SK-N-SH (cell line): ENCODE measurements at regions not wholly inside any gene's neighbourhood (a gene's known extent, or its start where the extent isn't known, plus 50 kb on each side); places are given as distances from the start of the nearest gene placed in this dataset.

Experiments
- CTCF ChIA-PET: fragments of 300-600, 350-600 bp; formaldehyde crosslinking; extraction: SDS; loops from one replicate; lab custom pipeline; 2021; lab: Yijun Ruan, JAX
- POLR2A ChIA-PET: fragments of 350-600 bp; sonication (Branson Sonifier 250); formaldehyde crosslinking; extraction: SDS; loops from one replicate; lab custom pipeline; 2020; ENCODE audit warnings: antibody characterized with exemption, inconsistent platforms; lab: Yijun Ruan, JAX
- DNase-seq: peaks from one replicate; pipeline ENCODE4 v3.0.0; 2012
- H2AFZ ChIP-seq: fragments of 200-600 bp; sonication (generic); 2 replicates; pipeline ENCODE4 v1.8.1; 2016; ENCODE audit warnings: antibody characterized with exemption, mild to moderate bottlenecking, low read depth
- H3F3A ChIP-seq: fragments of 200-600 bp; sonication (generic); replicated peaks from 2 replicates; pipeline ENCODE3; 2016; ENCODE audit warnings: antibody characterized with exemption, mild to moderate bottlenecking; ENCODE audit not compliant: insufficient read depth
- H3K27ac ChIP-seq, 2 experiments: fragments of 200-500 bp in 1 of 2; fragments of 200-600 bp in 1 of 2; sonication (Bioruptor generic) in 1 of 2; sonication (generic), shearing (Covaris generic) in 1 of 2; 2 replicates each; pipeline versions ENCODE4 v1.5.1 to v1.6.1; 2014 to 2016; ENCODE audit warnings: low read depth in 2 of 2, inconsistent platforms in 1 of 2, low read length in 1 of 2, mild to moderate bottlenecking in 1 of 2, mixed read lengths in 1 of 2
- H3K27me3 ChIP-seq: fragments of 200-600 bp; sonication (generic), shearing (Covaris generic); 2 replicates; pipeline ENCODE4 v1.6.1; 2016; ENCODE audit warnings: mixed run types; ENCODE audit not compliant: insufficient read depth
- H3K36me3 ChIP-seq, 2 experiments: fragments of 200-500 bp in 1 of 2; fragments of 200-600 bp in 1 of 2; sonication (Bioruptor generic) in 1 of 2; sonication (generic) in 1 of 2; replicated peaks in 1 of 2; 2 replicates each; pipeline versions ENCODE3 to v1.5.1; 2014 to 2016; ENCODE audit warnings: low read length in 1 of 2, mild to moderate bottlenecking in 1 of 2; ENCODE audit not compliant: insufficient read depth in 2 of 2, control insufficient read depth in 1 of 2
- H3K4me1 ChIP-seq, 2 experiments: fragments of 200-500 bp in 1 of 2; fragments of 200-600 bp in 1 of 2; sonication (Bioruptor generic) in 1 of 2; sonication (generic), shearing (Covaris generic) in 1 of 2; 2 replicates each; pipeline versions ENCODE4 v1.5.1 to v1.6.1; 2014 to 2016; ENCODE audit warnings: low read depth in 1 of 2, low read length in 1 of 2, mixed run types in 1 of 2; ENCODE audit not compliant: insufficient read depth in 2 of 2, control insufficient read depth in 1 of 2
- H3K4me2 ChIP-seq: fragments of 200-600 bp; sonication (generic), shearing (Covaris generic); 2 replicates; pipeline ENCODE4 v1.6.1; 2017; ENCODE audit warnings: mixed run types
- H3K4me3 ChIP-seq, 2 experiments: fragments of 200-500 bp in 1 of 2; fragments of 200-600 bp in 1 of 2; sonication (Bioruptor generic) in 1 of 2; sonication (generic), shearing (Covaris generic) in 1 of 2; 2 replicates each; pipeline versions ENCODE4 v1.5.1 to v1.8.1; 2014 to 2016; ENCODE audit warnings: low read depth in 2 of 2, inconsistent platforms in 1 of 2, low read length in 1 of 2, mild to moderate bottlenecking in 1 of 2, mixed read lengths in 1 of 2, moderate library complexity in 1 of 2
- H3K79me2 ChIP-seq: fragments of 200-600 bp; sonication (generic); 2 replicates; pipeline ENCODE4 v1.8.1; 2017; ENCODE audit warnings: mild to moderate bottlenecking; ENCODE audit not compliant: insufficient read depth
- H3K9ac ChIP-seq: fragments of 200-600 bp; sonication (generic); 2 replicates; pipeline ENCODE4 v1.6.1; 2017; ENCODE audit warnings: mixed run types
- H3K9me2 ChIP-seq: fragments of 200-600 bp; sonication (generic); 2 replicates; pipeline ENCODE4 v1.6.1; 2017; ENCODE audit warnings: mixed run types
- H3K9me3 ChIP-seq: fragments of 200-600 bp; sonication (generic); 2 replicates; pipeline ENCODE4 v1.6.1; 2017; ENCODE audit warnings: mixed run types, mild to moderate bottlenecking, moderate library complexity
- H4K20me1 ChIP-seq: fragments of 200-600 bp; sonication (generic); 2 replicates; pipeline ENCODE4 v1.6.1; 2017; ENCODE audit warnings: mild to moderate bottlenecking, mixed run types; ENCODE audit not compliant: insufficient read depth
- FOXM1 ChIP-seq: IDR thresholded peaks from 2 replicates; pipeline ENCODE4 v1.4.0; 2012; ENCODE audit warnings: low read depth, mild to moderate bottlenecking
- GABPA ChIP-seq: IDR thresholded peaks from 2 replicates; pipeline ENCODE4 v1.4.0; 2012; ENCODE audit warnings: low read depth, mild to moderate bottlenecking
- IRF3 ChIP-seq: fragments of 150-350 bp; IDR thresholded peaks from 2 replicates; pipeline ENCODE4 v1.6.1; 2016; ENCODE audit warnings: mild to moderate bottlenecking, low read depth, low read length
- JUND ChIP-seq: IDR thresholded peaks from 2 replicates; pipeline ENCODE4 v1.4.0; 2012
- MXI1 ChIP-seq: IDR thresholded peaks from 2 replicates; pipeline ENCODE4 v1.6.1; 2012; ENCODE audit warnings: mild to moderate bottlenecking, low read depth, low read length, improper control_type of control experiment
- PBX3 ChIP-seq: IDR thresholded peaks from 2 replicates; pipeline ENCODE4; 2012
- POLR2AphosphoS5 ChIP-seq: IDR thresholded peaks from 2 replicates; pipeline ENCODE4 v1.6.1; 2012; ENCODE audit warnings: low read depth, low read length
- RAD21 ChIP-seq: IDR thresholded peaks from 2 replicates; pipeline ENCODE4 v1.6.1; 2012; ENCODE audit warnings: mild to moderate bottlenecking, low read length
- RCOR1 ChIP-seq: fragments of 150-350 bp; IDR thresholded peaks from 2 replicates; pipeline ENCODE4 v1.6.1; 2017; ENCODE audit warnings: antibody characterized with exemption, low read length
- REST ChIP-seq: IDR thresholded peaks from 2 replicates; pipeline ENCODE4 v1.6.1; 2012; ENCODE audit warnings: mild to moderate bottlenecking, low read depth, low read length, moderate library complexity
- RFX5 ChIP-seq: IDR thresholded peaks from 2 replicates; pipeline ENCODE4 v1.6.1; 2012; ENCODE audit warnings: mild to moderate bottlenecking, improper control_type of control experiment, low read length
- SMC3 ChIP-seq: IDR thresholded peaks from 2 replicates; pipeline ENCODE4 v1.6.1; 2012; ENCODE audit warnings: low read depth, low read length, improper control_type of control experiment
- TCF12 ChIP-seq: IDR thresholded peaks from 2 replicates; pipeline ENCODE4 v1.4.0; 2012
- TEAD4 ChIP-seq: IDR thresholded peaks from 2 replicates; pipeline ENCODE4 v1.4.0; 2012; ENCODE audit warnings: mild to moderate bottlenecking, borderline replicate concordance; ENCODE audit not compliant: insufficient read depth
- USF1 ChIP-seq: IDR thresholded peaks from 2 replicates; pipeline ENCODE4 v1.4.0; 2012; ENCODE audit warnings: low read depth, borderline replicate concordance
- USF2 ChIP-seq: fragments of 150-350 bp; IDR thresholded peaks from 2 replicates; pipeline ENCODE4 v1.6.1; 2017; ENCODE audit warnings: antibody characterized with exemption, low read length, low read depth, borderline replicate concordance
- ZBTB33 ChIP-seq: IDR thresholded peaks from 2 replicates; pipeline ENCODE4 v1.4.0; 2012; ENCODE audit warnings: low read depth, borderline replicate concordance
- WGBS: methylation state at CpG from one replicate; pipeline ENCODE4 v1.1.6; 2017; ENCODE audit warnings: low lambda C conversion rate; 5-methylcytosine and 5-hydroxymethylcytosine counted together

GRCh38 chr2:114265261-114265660 lies 177.2 kb upstream of the DPP10 start:
- TF ChIP-seq MXI1: no peak
- TF ChIP-seq PBX3: no peak
- no peak for TF ChIP-seq RCOR1
- TF ChIP-seq RAD21: no peak
- TF ChIP-seq JUND: no peak
- no peak for TF ChIP-seq SMC3
- no peak for TF ChIP-seq GABPA
- no peak for TF ChIP-seq USF2
- TF ChIP-seq POLR2AphosphoS5: no peak
- no peak for TF ChIP-seq REST
- TF ChIP-seq ZBTB33: no peak
- TF ChIP-seq TCF12: no peak
- TF ChIP-seq IRF3: no peak
- TF ChIP-seq FOXM1: no peak
- no peak for TF ChIP-seq USF1
- no peak for TF ChIP-seq TEAD4
- TF ChIP-seq RFX5: no peak
- H3K79me2 ChIP-seq: no peaks in the 10 kb centered on the region
- H3K9me2 ChIP-seq: no peaks in the 10 kb centered on the region
- H2AFZ ChIP-seq: no peak overlapping the region
- no peak overlapping the region for H3K9ac ChIP-seq
- no peaks in the 10 kb centered on the region for H3K36me3 ChIP-seq
- WGBS: 3% methylated on average over 4 of the region's 4 CpGs
- no peaks in the 10 kb centered on the region for H3K4me1 ChIP-seq
- H3K4me3 ChIP-seq: no peak overlapping the region
- ChIA-PET CTCF (no interaction called here), POLR2A (no interaction called here)
- H3K27me3 ChIP-seq: no peaks in the 10 kb centered on the region
- H3K27ac ChIP-seq: no peak overlapping the region
- DNase-seq: no peak
- no peaks in the 10 kb centered on the region for H4K20me1 ChIP-seq
- H3F3A ChIP-seq: no peaks in the 10 kb centered on the region
- no peak overlapping the region for H3K4me2 ChIP-seq
- no peaks in the 10 kb centered on the region for H3K9me3 ChIP-seq
